ENCODE measurements at regions not wholly inside any gene's neighbourhood (a gene's known extent, or its start where the extent isn't known, plus 50 kb on each side); places are given as distances from the start of the nearest gene placed in this dataset.

GRCh38 chr6:79864421-79864820 is 82.9 kb downstream of the ELOVL4 start:
- Histone ChIP-seq H3K27ac (ENCODE audit: low read length) (no peak overlapping the region), H3K9me3 (ENCODE audit: control insufficient read depth, low read depth, low read length) (no peaks in the 10 kb centered on the region), H3K9ac (ENCODE audit: low read length) (no peak overlapping the region), H3K4me3 (ENCODE audit: low read length) (no peak overlapping the region), H3K4me1 (ENCODE audit: control insufficient read depth, low read depth, low read length) (peaks cover 4% of the 10 kb centered on the region), H3K27me3 (ENCODE audit: control insufficient read depth, insufficient read depth, low read length) (no peaks in the 10 kb centered on the region), H3K36me3 (ENCODE audit: control insufficient read depth, low read depth, low read length) (no peaks in the 10 kb centered on the region)

- Histone ChIP-seq H3K27me3 (ENCODE audit: control insufficient read depth, insufficient read depth, low read length) (no peaks in the 10 kb centered on the region), H3K9ac (ENCODE audit: low read length) (no peak overlapping the region), H3K4me3 (ENCODE audit: low read length) (no peak overlapping the region), H3K27ac (ENCODE audit: low read length) (no peak overlapping the region), H3K36me3 (ENCODE audit: control insufficient read depth, low read depth, low read length) (no peaks in the 10 kb centered on the region), H3K9me3 (ENCODE audit: control insufficient read depth, low read depth, low read length) (no peaks in the 10 kb centered on the region), H3K4me1 (ENCODE audit: control insufficient read depth, low read depth, low read length) (peaks cover under 1% of the 10 kb centered on the region)
These were observed 83.4 kb downstream of the ELOVL4 start for GRCh38 chr6:79864001-79864400.

DNA sequence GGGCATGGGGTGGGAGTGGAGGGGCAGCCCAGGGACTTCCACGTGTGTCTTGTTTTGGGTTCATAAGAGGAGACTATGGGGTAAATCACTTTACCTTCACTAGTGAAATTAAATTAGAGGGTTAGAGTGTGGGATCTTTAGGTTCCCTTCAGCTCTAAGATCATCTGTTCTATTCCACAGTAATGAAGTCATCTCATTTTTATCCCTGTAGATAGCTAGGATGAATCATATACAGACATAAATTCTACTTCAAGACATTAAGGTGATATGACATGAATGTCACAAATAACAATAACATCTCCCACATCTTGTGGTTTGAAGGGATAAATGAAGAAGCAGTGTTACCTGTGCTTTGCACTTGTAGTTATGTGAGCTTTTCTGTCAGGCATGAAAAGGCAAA is 83.8 kb downstream of the ELOVL4 start:
- no peak overlapping the region for H3K27ac ChIP-seq (ENCODE audit: low read length)
- H3K27me3 ChIP-seq (ENCODE audit: control insufficient read depth, insufficient read depth, low read length), result no peaks in the 10 kb centered on the region
- H3K4me3 ChIP-seq (ENCODE audit: low read length), result no peak overlapping the region
- H3K4me1 ChIP-seq (ENCODE audit: control insufficient read depth, low read depth, low read length), result no peaks in the 10 kb centered on the region
- H3K9ac ChIP-seq (ENCODE audit: low read length), result no peak overlapping the region
- H3K36me3 ChIP-seq (ENCODE audit: control insufficient read depth, low read depth, low read length), result no peaks in the 10 kb centered on the region
- H3K9me3 ChIP-seq (ENCODE audit: control insufficient read depth, low read depth, low read length), result no peaks in the 10 kb centered on the region

DNA sequence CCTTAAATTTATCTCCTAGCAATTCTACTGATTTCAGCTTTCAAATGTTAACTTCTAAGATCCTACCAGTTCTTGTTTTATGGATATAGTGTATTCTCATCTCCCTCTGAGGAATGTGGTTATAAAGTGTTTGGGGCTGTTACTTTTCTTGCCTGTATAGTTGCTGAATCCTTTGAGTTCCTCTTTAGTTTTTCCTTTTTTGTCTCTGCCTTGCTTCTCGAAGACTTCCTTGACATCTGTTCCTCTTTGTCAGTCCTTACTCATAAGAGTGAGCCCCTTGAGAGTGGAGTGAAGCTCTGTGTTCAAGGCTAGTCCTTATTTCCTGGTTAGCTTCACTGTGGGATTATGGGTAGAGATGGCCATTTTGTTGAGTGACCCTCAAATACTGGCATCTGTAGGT is 84.6 kb downstream of the ELOVL4 start:
- no peaks in the 10 kb centered on the region for H3K9me3 ChIP-seq (ENCODE audit: control insufficient read depth, low read depth, low read length)
- no peak overlapping the region for H3K4me3 ChIP-seq (ENCODE audit: low read length)
- no peaks in the 10 kb centered on the region for H3K4me1 ChIP-seq (ENCODE audit: control insufficient read depth, low read depth, low read length)
- no peak overlapping the region for H3K27ac ChIP-seq (ENCODE audit: low read length)
- H3K36me3 ChIP-seq (ENCODE audit: control insufficient read depth, low read depth, low read length), result no peaks in the 10 kb centered on the region
- H3K27me3 ChIP-seq (ENCODE audit: control insufficient read depth, insufficient read depth, low read length), result no peaks in the 10 kb centered on the region
- H3K9ac ChIP-seq (ENCODE audit: low read length), result no peak overlapping the region

GRCh38 chr6:79862126-79862525 is 85.2 kb downstream of the ELOVL4 start:
- Histone ChIP-seq H3K9me3 (ENCODE audit: control insufficient read depth, low read depth, low read length) (no peaks in the 10 kb centered on the region), H3K36me3 (ENCODE audit: control insufficient read depth, low read depth, low read length) (no peaks in the 10 kb centered on the region), H3K27ac (ENCODE audit: low read length) (no peak overlapping the region), H3K9ac (ENCODE audit: low read length) (no peak overlapping the region), H3K4me1 (ENCODE audit: control insufficient read depth, low read depth, low read length) (no peaks in the 10 kb centered on the region), H3K27me3 (ENCODE audit: control insufficient read depth, insufficient read depth, low read length) (no peaks in the 10 kb centered on the region), H3K4me3 (ENCODE audit: low read length) (no peak overlapping the region)

DNA sequence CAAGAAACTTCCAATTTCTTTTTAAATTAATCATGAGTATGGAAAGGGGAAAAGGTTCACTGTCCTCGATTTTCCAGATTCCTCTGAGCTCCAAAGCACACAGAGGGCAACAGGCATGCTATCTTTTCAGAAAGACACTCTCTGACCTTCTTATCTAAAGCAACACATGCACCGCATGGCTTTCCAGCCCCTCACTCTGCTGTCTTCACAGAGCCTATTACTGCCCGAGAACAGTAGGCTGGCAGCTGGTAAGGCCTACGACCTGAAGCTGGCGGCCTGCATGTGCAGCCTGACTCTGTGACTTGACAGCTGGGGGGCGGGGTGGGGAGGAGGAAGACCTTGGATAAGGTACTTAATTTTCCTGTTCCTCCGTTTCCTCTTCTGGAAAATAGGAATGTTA is 86.3 kb downstream of the ELOVL4 start:
- Histone ChIP-seq H3K9ac (ENCODE audit: low read length) (no peak overlapping the region), H3K4me3 (ENCODE audit: low read length) (no peak overlapping the region), H3K27me3 (ENCODE audit: control insufficient read depth, insufficient read depth, low read length) (no peaks in the 10 kb centered on the region), H3K36me3 (ENCODE audit: control insufficient read depth, low read depth, low read length) (no peaks in the 10 kb centered on the region), H3K9me3 (ENCODE audit: control insufficient read depth, low read depth, low read length) (no peaks in the 10 kb centered on the region), H3K27ac (ENCODE audit: low read length) (no peak overlapping the region), H3K4me1 (ENCODE audit: control insufficient read depth, low read depth, low read length) (no peaks in the 10 kb centered on the region)

GRCh38 chr6:79847426-79847825 is 99.9 kb downstream of the ELOVL4 start:
- no peaks in the 10 kb centered on the region for H3K4me1 ChIP-seq (ENCODE audit: control insufficient read depth, low read depth, low read length)

DNA sequence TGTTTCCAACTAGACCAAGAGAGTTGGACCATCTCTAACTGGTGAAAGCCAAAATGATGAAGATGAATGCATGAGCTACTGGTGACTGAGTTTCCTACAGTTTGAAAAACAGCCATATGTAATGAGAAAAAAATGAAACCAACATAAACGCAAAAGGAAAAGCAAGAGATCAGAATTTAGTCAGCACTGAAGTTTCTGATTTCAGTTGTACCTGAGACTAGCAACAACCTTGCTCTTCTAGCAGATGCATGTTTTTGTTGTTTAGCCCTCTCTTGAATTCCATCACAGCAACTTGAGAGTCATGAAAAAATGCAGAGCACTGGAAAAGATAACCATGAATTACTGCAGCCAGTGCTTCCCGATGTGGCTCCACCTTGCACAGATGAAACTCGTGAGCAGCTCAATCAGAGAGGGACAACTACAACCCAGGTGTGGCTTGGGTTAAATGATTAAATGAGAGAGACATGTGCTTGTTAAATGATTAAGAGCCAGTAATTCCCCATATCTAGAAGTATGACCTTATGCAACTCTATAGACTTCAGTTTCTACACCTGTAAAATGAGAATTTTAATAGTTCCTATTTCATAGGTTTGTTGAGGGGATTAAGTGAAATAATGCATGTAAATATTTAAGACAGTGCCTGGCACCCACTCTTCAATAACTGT is 104.8 kb downstream of the ELOVL4 start:
- no peak overlapping the region for H3K9ac ChIP-seq (ENCODE audit: low read length)
- H3K27ac ChIP-seq (ENCODE audit: low read length), result no peak overlapping the region
- H3K36me3 ChIP-seq (ENCODE audit: control insufficient read depth, low read depth, low read length), result no peaks in the 10 kb centered on the region
- H3K4me3 ChIP-seq (ENCODE audit: low read length), result no peak overlapping the region
- no peaks in the 10 kb centered on the region for H3K4me1 ChIP-seq (ENCODE audit: control insufficient read depth, low read depth, low read length)
- H3K27me3 ChIP-seq (ENCODE audit: control insufficient read depth, insufficient read depth, low read length), result no peaks in the 10 kb centered on the region
- no peaks in the 10 kb centered on the region for H3K9me3 ChIP-seq (ENCODE audit: control insufficient read depth, low read depth, low read length)

More at GRCh38 chr6:79847426-79847825, 99.9 kb downstream of the ELOVL4 start:
- H3K9me3 ChIP-seq (ENCODE audit: control insufficient read depth, low read depth, low read length), result no peaks in the 10 kb centered on the region
- H3K27me3 ChIP-seq (ENCODE audit: control insufficient read depth, insufficient read depth, low read length), result no peaks in the 10 kb centered on the region
- no peak overlapping the region for H3K27ac ChIP-seq (ENCODE audit: low read length)
- no peak overlapping the region for H3K9ac ChIP-seq (ENCODE audit: low read length)
- no peak overlapping the region for H3K4me3 ChIP-seq (ENCODE audit: low read length)
- no peaks in the 10 kb centered on the region for H3K36me3 ChIP-seq (ENCODE audit: control insufficient read depth, low read depth, low read length)

DNA sequence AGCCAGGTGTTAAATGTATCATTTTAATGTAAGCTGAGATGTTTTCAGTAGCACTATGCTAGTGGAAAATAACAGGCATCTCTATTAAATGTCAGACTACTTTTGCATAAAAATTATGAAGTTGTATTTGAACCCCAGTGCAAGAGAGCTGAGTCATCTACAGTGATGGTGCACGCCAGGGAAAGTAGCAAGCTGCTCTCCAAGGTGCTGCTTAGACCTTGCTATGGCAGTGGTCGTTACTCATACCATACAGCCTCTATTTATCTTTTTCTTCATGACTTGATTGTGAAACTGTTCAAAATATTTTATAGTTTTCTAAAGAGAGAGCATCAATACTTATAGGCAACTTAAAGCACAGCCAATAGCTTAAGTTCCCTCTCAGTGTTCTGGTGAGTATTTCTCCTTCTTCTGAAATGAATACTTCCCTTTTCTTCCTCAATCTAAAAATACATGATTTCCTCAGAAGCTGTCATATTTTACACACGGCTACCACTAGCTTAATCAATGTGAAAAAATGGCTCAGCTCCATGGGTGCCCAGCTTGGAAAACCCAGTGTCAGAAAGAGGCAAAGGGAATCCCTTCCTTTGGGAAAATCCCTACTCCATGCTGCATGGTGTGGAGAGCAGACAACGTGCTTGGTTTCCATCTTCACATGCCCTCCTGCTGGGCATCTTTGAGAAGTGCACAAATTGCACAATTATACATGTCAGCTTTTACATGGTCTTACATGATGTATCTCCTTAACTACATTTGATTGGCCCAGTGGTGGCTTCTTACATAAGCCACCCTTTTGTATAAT is 105.6 kb downstream of the ELOVL4 start:
- Histone ChIP-seq H3K36me3 (ENCODE audit: control insufficient read depth, low read depth, low read length) (no peaks in the 10 kb centered on the region), H3K27me3 (ENCODE audit: control insufficient read depth, insufficient read depth, low read length) (no peaks in the 10 kb centered on the region), H3K9me3 (ENCODE audit: control insufficient read depth, low read depth, low read length) (no peaks in the 10 kb centered on the region), H3K4me1 (ENCODE audit: control insufficient read depth, low read depth, low read length) (no peaks in the 10 kb centered on the region), H3K4me3 (ENCODE audit: low read length) (no peak overlapping the region), H3K9ac (ENCODE audit: low read length) (no peak overlapping the region), H3K27ac (ENCODE audit: low read length) (no peak overlapping the region)

GRCh38 chr6:79838851-79839250 is 108.5 kb downstream of the ELOVL4 start:
- H3K27me3 ChIP-seq (ENCODE audit: control insufficient read depth, insufficient read depth, low read length), result no peaks in the 10 kb centered on the region
- no peak overlapping the region for H3K9ac ChIP-seq (ENCODE audit: low read length)
- H3K36me3 ChIP-seq (ENCODE audit: control insufficient read depth, low read depth, low read length), result no peaks in the 10 kb centered on the region
- H3K27ac ChIP-seq (ENCODE audit: low read length), result no peak overlapping the region
- H3K4me3 ChIP-seq (ENCODE audit: low read length), result no peak overlapping the region
- H3K9me3 ChIP-seq (ENCODE audit: control insufficient read depth, low read depth, low read length), result no peaks in the 10 kb centered on the region
- H3K4me1 ChIP-seq (ENCODE audit: control insufficient read depth, low read depth, low read length), result no peaks in the 10 kb centered on the region

- H3K9ac ChIP-seq (ENCODE audit: low read length), result no peak overlapping the region
- H3K4me3 ChIP-seq (ENCODE audit: low read length), result no peak overlapping the region
- H3K9me3 ChIP-seq (ENCODE audit: control insufficient read depth, low read depth, low read length), result no peaks in the 10 kb centered on the region
- no peaks in the 10 kb centered on the region for H3K36me3 ChIP-seq (ENCODE audit: control insufficient read depth, low read depth, low read length)
- H3K27ac ChIP-seq (ENCODE audit: low read length), result no peak overlapping the region
- no peaks in the 10 kb centered on the region for H3K4me1 ChIP-seq (ENCODE audit: control insufficient read depth, low read depth, low read length)
- no peaks in the 10 kb centered on the region for H3K27me3 ChIP-seq (ENCODE audit: control insufficient read depth, insufficient read depth, low read length)
These were observed 113.4 kb downstream of the ELOVL4 start for GRCh38 chr6:79833964-79834284.
